Spleen (tissue), 11 donors: ENCODE measurements at regions not wholly inside any gene's neighbourhood (a gene's known extent, or its start where the extent isn't known, plus 50 kb on each side); places are given as distances from the start of the nearest gene placed in this dataset.

Experiments used
- DNase-seq: peaks from one replicate; pipeline ENCODE4 v3.0.0-alpha.2; 2020
- H3K27ac ChIP-seq, 8 donors: fragments of 200-600 bp; sonication (generic) in 7 of 8; 1 replicate in 4 of 8; 2 replicates in 4 of 8; pipeline versions ENCODE4 v1.5.0 to v1.8.0; 2016 to 2021; ENCODE audit warnings: inconsistent platforms in 4 of 8, mild to moderate bottlenecking in 4 of 8, moderate library complexity in 1 of 8
- H3K27me3 ChIP-seq, 7 donors: fragments of 200-600 bp; sonication (generic) in 6 of 7; replicated peaks in 1 of 7; 1 replicate in 4 of 7; 2 replicates in 3 of 7; pipeline versions ENCODE4 v1.5.0 to v1.8.0; 2016 to 2021; ENCODE audit warnings: inconsistent platforms in 3 of 7, mild to moderate bottlenecking in 1 of 7
- H3K36me3 ChIP-seq, 6 donors: fragments of 200-600 bp; sonication (generic) in 5 of 6; 1 replicate in 4 of 6; 2 replicates in 2 of 6; pipeline versions ENCODE4 v1.5.0 to v1.8.0; 2016 to 2021; ENCODE audit warnings: inconsistent platforms in 2 of 6
- H3K4me1 ChIP-seq, 6 donors: fragments of 200-600 bp; sonication (generic) in 5 of 6; 1 replicate in 3 of 6; 2 replicates in 3 of 6; pipeline versions ENCODE4 v1.5.0 to v1.8.0; 2016 to 2021; ENCODE audit warnings: inconsistent platforms in 3 of 6
- H3K4me3 ChIP-seq, 8 donors: fragments of 200-600 bp; sonication (generic) in 7 of 8; 1 replicate in 4 of 8; 2 replicates in 4 of 8; pipeline versions ENCODE4 v1.5.0 to v1.8.0; 2016 to 2021; ENCODE audit warnings: inconsistent platforms in 4 of 8, mild to moderate bottlenecking in 4 of 8, moderate library complexity in 2 of 8
- H3K9me3 ChIP-seq, 8 donors: fragments of 200-600 bp; sonication (generic) in 7 of 8; 1 replicate in 4 of 8; 2 replicates in 4 of 8; pipeline versions ENCODE4 v1.5.0 to v1.8.0; 2016 to 2021; ENCODE audit warnings: inconsistent platforms in 4 of 8
- POLR2A ChIP-seq, 3 donors: fragments of 450-650 bp; IDR thresholded peaks; one replicate each; pipeline ENCODE4 v1.5.1; 2017; ENCODE audit warnings: antibody characterized with exemption in 3 of 3, mild to moderate bottlenecking in 1 of 3
- POLR2AphosphoS5 ChIP-seq, 3 donors: sonication (generic); formaldehyde crosslinking; IDR thresholded peaks; one replicate each; pipeline ENCODE4 v1.5.1; 2017; ENCODE audit warnings: antibody characterized with exemption in 3 of 3
- WGBS, 5 donors: extraction: QIAGEN DNeasy Blood & Tissue Kit in 3 of 5; methylation state at CpG; one replicate each; pipeline versions ENCODE4 v1.1.5 to v1.1.7; 2013 to 2018; 5-methylcytosine and 5-hydroxymethylcytosine counted together
- intact Hi-C: fragments of 100-400 bp; cut with DNase I; formaldehyde crosslinking; loops from one replicate; pipeline ENCODE4 v1.15.0; 2023; ENCODE audit warnings: low total_unique reads
- TF ChIP-seq, protein P1 (sequence below), 11 experiments: fragments of 200-600 bp in 7 of 11; fragments of 450-650 bp in 4 of 11; sonication (generic) in 4 of 11; IDR thresholded peaks in 8 of 11; conservative IDR thresholded peaks in 3 of 11; 1 replicate in 7 of 11; 2 replicates in 4 of 11; pipeline versions ENCODE4 v1.4.0 to v1.8.0; 2016 to 2021; ENCODE audit warnings: antibody characterized with exemption in 11 of 11, inconsistent platforms in 4 of 11, mild to moderate bottlenecking in 1 of 11
- donor health status: healthy with polysubstance abuse.
- donor health status: DM: no; HTN: no; CAD: no; lungs with moderate emphysema.
- donor health status: DM: no; HTN: no; CAD: no.
- donor health status: Bipolar disorder and iron deficiency.
- donor health status: healthy.
- donor health status: DM: no; HTN: no; CAD: no.
- donor health status: DM: yes; HTN: yes; CAD: no.

DNA sequence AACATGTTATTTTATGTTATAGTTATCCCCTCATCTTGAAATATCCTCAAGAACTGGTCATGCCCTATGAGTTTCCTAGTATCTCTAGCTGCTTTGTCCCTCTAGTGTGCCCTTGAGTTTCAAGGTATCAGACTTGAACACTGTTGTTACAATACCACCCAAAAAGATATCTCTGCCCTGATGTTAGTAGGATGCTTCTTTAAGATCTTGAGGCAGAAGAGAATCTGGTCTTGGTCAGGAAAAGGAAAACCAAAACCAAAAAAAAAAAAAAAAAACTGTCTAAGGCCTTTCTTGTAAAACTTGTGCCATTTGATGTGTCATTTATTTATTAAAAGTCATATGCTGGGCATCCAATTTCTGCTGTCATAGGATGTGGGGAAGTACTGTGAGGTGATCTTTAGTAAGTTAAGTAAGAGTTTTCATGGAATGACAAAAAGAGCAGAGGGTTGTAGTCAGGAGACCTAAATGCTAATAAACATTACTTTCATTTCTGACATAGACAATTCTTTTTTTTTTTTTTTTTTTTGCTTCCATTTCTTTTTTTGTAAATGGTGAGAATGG, 229.7 kb downstream of the NECTIN3 start:
- no peak overlapping the region for H3K27ac ChIP-seq
- H3K4me1 ChIP-seq = no peaks in the 10 kb centered on the region
- no peaks in the 10 kb centered on the region for H3K36me3 ChIP-seq
- H3K27me3 ChIP-seq = peaks cover 0 to 4% (median 0%) of the 10 kb centered on the region in 7 donors
- no peak for DNase-seq
- no peaks in the 10 kb centered on the region for H3K9me3 ChIP-seq
- H3K4me3 ChIP-seq = no peak overlapping the region
- TF ChIP-seq POLR2AphosphoS5 (IDR thresholded peaks at IDR 0.05) (no peak), POLR2A (IDR thresholded peaks at IDR 0.05) (no peak)
- TF ChIP-seq, protein P1, sequence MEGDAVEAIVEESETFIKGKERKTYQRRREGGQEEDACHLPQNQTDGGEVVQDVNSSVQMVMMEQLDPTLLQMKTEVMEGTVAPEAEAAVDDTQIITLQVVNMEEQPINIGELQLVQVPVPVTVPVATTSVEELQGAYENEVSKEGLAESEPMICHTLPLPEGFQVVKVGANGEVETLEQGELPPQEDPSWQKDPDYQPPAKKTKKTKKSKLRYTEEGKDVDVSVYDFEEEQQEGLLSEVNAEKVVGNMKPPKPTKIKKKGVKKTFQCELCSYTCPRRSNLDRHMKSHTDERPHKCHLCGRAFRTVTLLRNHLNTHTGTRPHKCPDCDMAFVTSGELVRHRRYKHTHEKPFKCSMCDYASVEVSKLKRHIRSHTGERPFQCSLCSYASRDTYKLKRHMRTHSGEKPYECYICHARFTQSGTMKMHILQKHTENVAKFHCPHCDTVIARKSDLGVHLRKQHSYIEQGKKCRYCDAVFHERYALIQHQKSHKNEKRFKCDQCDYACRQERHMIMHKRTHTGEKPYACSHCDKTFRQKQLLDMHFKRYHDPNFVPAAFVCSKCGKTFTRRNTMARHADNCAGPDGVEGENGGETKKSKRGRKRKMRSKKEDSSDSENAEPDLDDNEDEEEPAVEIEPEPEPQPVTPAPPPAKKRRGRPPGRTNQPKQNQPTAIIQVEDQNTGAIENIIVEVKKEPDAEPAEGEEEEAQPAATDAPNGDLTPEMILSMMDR (IDR thresholded peaks at IDR 0.05 in 8 of 11, conservative IDR thresholded peaks at IDR 0.05 in 3 of 11) = no peak
- intact Hi-C loops = no loop called here

DNA sequence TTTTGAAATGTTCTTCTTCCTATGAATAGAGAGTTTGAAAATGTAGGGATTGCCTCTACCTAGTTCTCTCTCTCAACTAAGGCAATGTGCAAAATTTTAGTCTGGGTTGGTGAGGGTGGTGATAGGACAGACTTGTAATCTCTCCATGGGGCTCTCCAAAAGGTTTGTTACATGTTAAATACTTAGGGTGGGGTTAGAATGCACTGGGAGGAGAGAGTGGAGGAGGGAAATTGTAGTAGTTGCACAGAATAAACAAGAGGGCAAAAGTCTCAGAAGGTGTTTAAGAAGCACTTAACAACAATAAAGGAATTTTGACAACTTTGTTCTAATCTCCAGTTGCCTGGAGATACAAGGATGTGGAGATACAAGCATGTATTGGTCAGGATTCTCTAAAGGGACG, 230.4 kb downstream of the NECTIN3 start:
- Histone ChIP-seq H3K9me3 (no peaks in the 10 kb centered on the region), H3K27ac (no peak overlapping the region), H3K4me1 (no peaks in the 10 kb centered on the region), H3K36me3 (no peaks in the 10 kb centered on the region), H3K4me3 (no peak overlapping the region), H3K27me3 (peaks cover 0 to 4% (median 0%) of the 10 kb centered on the region in 7 donors)
- intact Hi-C loops = no loop called here
- TF ChIP-seq, protein P1 (IDR thresholded peaks at IDR 0.05 in 8 of 11, conservative IDR thresholded peaks at IDR 0.05 in 3 of 11) = no peak
- TF ChIP-seq POLR2A (IDR thresholded peaks at IDR 0.05) (no peak), POLR2AphosphoS5 (IDR thresholded peaks at IDR 0.05) (no peak)
- DNase-seq = no peak
- 74 to 93% (median 87%) methylated on average over 1 of the region's 1 CpG for WGBS, 5 donors

DNA sequence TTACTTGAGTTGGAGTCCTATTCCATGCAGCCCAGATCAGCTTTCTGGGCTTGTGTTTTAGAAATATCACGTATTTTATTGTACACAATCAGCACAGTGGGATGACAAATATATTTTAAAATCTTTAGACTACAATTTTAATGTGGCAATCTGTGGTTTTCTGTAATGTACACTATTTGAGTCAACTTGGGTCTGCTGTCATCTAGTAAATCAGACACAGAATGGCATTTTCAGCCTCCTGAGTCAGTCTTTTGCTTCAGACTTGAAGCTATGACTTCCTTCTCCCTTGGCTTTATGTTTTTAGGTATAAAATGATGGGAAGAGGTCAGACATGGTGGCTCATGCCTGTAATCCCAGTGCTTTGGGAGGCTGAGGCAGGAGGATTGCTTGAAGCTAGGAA, 232.1 kb downstream of the NECTIN3 start:
- Histone ChIP-seq H3K4me1 (no peaks in the 10 kb centered on the region), H3K27me3 (peaks cover 0 to 4% (median 0%) of the 10 kb centered on the region in 7 donors), H3K9me3 (no peaks in the 10 kb centered on the region), H3K36me3 (no peaks in the 10 kb centered on the region), H3K27ac (no peak overlapping the region), H3K4me3 (no peak overlapping the region)
- DNase-seq = no peak
- WGBS, 5 donors = 71 to 90% (median 83%) methylated on average over 1 of the region's 1 CpG
- TF ChIP-seq POLR2AphosphoS5 (IDR thresholded peaks at IDR 0.05) (no peak), POLR2A (IDR thresholded peaks at IDR 0.05) (no peak)
- TF ChIP-seq, protein P1 (IDR thresholded peaks at IDR 0.05 in 8 of 11, conservative IDR thresholded peaks at IDR 0.05 in 3 of 11) = no peak
- intact Hi-C loops = no loop called here

DNA sequence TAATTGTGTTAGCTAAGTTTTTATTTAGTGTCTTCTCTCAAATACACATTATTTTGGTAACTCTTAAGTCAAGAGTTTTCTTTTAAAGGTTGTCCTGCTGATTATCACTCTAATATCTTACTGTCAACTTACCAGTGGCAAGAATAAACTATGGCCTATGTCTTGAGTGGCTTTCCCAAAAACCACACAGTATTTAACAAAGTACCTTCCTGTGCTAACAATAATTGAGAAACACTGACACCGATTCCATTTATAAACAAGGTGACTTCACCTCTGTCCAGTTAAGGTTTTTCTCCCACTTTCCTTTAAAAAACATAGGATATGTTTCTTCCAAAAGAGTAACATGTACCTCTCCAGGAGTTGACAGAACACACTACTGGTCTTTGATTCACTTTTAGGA, 234.3 kb upstream of the CD96 start:
- TF ChIP-seq, protein P1 (IDR thresholded peaks at IDR 0.05 in 8 of 11, conservative IDR thresholded peaks at IDR 0.05 in 3 of 11) = no peak
- TF ChIP-seq POLR2AphosphoS5 (IDR thresholded peaks at IDR 0.05) (no peak), POLR2A (IDR thresholded peaks at IDR 0.05) (no peak)
- intact Hi-C loops = no loop called here

More for the DNA sequence above, 234.3 kb upstream of the CD96 start:
- no peak for DNase-seq
- Histone ChIP-seq H3K27me3 (peaks cover 0 to 4% (median 0%) of the 10 kb centered on the region in 7 donors), H3K4me3 (no peak overlapping the region), H3K27ac (no peak overlapping the region), H3K9me3 (no peaks in the 10 kb centered on the region), H3K36me3 (no peaks in the 10 kb centered on the region), H3K4me1 (peaks cover 0 to 23% (median 16%) of the 10 kb centered on the region in 6 donors)
- WGBS, 5 donors = 77 to 94% (median 82%) methylated on average over 1 of the region's 1 CpG
